IMR-90 (cell line): ENCODE measurements at regions not wholly inside any gene's neighbourhood (a gene's known extent, or its start where the extent isn't known, plus 50 kb on each side); places are given as distances from the start of the nearest gene placed in this dataset.

Experiments
- BHLHE40 ChIP-seq: fragments of 150-350 bp; IDR thresholded peaks from 2 replicates; pipeline ENCODE4 v1.6.1; 2016; ENCODE audit warnings: mild to moderate bottlenecking, low read depth, low read length
- CEBPB ChIP-seq: IDR thresholded peaks from 2 replicates; pipeline ENCODE4 v1.6.1; 2012; ENCODE audit warnings: low read depth, low read length, improper control_type of control experiment
- MAZ ChIP-seq: IDR thresholded peaks from 2 replicates; pipeline ENCODE4 v1.6.1; 2012; ENCODE audit warnings: low read depth, mild to moderate bottlenecking, low read length, improper control_type of control experiment, moderate library complexity, borderline replicate concordance
- NFE2L2 ChIP-seq: fragments of 150-350 bp; IDR thresholded peaks from 2 replicates; pipeline ENCODE4 v1.6.1; 2016; ENCODE audit warnings: low read depth, mild to moderate bottlenecking, low read length
- POLR2A ChIP-seq: IDR thresholded peaks from 2 replicates; pipeline ENCODE4 v1.6.1; 2012; ENCODE audit warnings: mild to moderate bottlenecking, low read depth, low read length
- RAD21 ChIP-seq: IDR thresholded peaks from 2 replicates; pipeline ENCODE4 v1.6.1; 2012; ENCODE audit warnings: low read length, improper control_type of control experiment
- SMC3 ChIP-seq: fragments of 150-350 bp; IDR thresholded peaks from 2 replicates; pipeline ENCODE4 v1.6.1; 2016; ENCODE audit warnings: low read depth, mild to moderate bottlenecking, antibody characterized with exemption, low read length, moderate library complexity
- TF ChIP-seq, protein P1 (sequence below): conservative IDR thresholded peaks from 2 replicates; pipeline ENCODE4 v1.5.1; 2012; ENCODE audit warnings: mild to moderate bottlenecking, low read depth, low read length, improper control_type of control experiment

DNA sequence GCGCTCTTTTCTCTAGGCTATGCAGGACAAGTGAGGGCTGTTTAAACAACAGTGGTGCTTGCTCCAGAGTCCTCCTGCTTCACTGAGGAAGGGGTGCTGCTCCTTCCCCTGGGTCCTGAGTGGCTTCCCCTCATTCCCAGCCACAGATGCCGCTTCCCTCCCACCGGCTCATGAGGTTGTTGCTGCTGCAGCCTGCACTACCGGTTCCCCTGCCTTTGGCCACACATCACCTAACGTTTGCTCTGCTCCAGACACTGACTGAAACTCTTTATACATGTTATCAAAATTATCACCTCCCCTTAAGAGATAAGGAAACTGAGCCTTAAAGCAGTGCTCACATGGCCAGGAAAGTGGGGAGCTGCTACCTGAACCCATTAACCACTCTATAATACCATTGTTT, 130.8 kb upstream of the LGALSL start:
- TF ChIP-seq, protein P1, sequence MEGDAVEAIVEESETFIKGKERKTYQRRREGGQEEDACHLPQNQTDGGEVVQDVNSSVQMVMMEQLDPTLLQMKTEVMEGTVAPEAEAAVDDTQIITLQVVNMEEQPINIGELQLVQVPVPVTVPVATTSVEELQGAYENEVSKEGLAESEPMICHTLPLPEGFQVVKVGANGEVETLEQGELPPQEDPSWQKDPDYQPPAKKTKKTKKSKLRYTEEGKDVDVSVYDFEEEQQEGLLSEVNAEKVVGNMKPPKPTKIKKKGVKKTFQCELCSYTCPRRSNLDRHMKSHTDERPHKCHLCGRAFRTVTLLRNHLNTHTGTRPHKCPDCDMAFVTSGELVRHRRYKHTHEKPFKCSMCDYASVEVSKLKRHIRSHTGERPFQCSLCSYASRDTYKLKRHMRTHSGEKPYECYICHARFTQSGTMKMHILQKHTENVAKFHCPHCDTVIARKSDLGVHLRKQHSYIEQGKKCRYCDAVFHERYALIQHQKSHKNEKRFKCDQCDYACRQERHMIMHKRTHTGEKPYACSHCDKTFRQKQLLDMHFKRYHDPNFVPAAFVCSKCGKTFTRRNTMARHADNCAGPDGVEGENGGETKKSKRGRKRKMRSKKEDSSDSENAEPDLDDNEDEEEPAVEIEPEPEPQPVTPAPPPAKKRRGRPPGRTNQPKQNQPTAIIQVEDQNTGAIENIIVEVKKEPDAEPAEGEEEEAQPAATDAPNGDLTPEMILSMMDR, result no peak
- TF ChIP-seq BHLHE40 (no peak), MAZ (no peak), NFE2L2 (no peak), CEBPB (no peak), RAD21 (no peak), SMC3 (no peak), POLR2A (no peak)
